ENCODE measurements at regions not wholly inside any gene's neighbourhood (a gene's known extent, or its start where the extent isn't known, plus 50 kb on each side); places are given as distances from the start of the nearest gene placed in this dataset.

DNA sequence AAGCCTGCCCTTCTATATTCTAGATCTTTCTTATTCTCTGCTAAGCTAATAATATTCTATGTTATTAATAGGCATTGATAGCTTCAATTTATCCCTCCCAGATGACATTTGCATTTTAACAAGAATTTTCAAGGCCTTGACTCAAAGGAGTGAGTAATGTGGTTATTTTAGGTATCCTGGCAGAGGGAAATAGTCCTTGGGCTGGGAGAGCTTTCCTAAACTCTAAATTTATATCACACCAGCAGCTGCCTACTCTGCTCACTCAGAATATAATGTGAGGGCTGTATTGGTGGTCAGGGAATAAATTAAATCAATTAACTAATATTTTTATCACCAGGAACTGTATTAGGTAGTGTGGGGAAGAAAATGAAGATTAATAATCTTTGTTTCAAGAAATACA, 74.8 kb upstream of the ADAM23 start:
- ChIA-PET POLR2A (no interaction called here), CTCF (interaction anchor here (1.2 to 1.9 kb wide), 2 partner anchors 24 to 31 kb away, joined by 3 to 6 read pairs; no protein-coding TSS in a partner anchor)
- no peak for TF ChIP-seq CTCF (IDR thresholded peaks at IDR 0.05; ENCODE audit: control extremely low read depth, extremely low read depth, low read depth, missing control alignments)
- DNase-seq (ENCODE audit: extremely low spot score): no peak

DNA sequence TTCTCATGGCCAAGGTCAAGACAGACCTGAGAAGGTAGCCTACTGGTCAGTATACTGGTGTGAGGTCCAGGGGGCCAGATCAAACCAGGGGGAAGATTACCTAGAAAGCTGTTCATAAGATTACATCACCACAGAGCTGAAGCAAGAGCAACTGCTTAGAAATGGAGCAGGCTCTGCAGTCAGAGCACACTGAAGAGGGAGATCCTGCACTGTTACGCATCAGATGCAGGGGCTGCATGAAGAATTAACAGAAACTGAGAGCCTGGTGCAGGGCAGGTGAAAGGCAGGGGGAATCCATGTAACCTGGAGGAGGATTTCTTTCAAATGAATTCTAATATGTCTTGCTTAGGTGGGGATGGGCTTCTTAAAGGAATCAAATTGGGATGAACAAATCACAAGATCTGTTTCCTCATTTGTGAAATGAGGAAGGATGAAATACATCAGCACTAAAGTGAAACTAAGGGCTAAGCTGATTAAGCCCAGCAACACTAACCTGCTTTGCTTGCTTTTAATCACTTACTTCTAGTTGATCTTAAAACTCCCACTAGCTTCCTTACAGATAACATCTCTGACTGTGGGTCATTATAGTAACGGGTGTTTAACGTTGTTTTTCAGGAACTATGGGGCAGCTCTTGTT, 74.3 kb upstream of the ADAM23 start:
- TF ChIP-seq CTCF (IDR thresholded peaks at IDR 0.05; ENCODE audit: control extremely low read depth, extremely low read depth, low read depth, missing control alignments): no peak
- ChIA-PET CTCF (interaction anchor here (1.9 kb wide), 1 partner anchor 23 kb away, joined by 6 read pairs; no protein-coding TSS in a partner anchor), POLR2A (no interaction called here)
- no peak for DNase-seq (ENCODE audit: extremely low spot score)

DNA sequence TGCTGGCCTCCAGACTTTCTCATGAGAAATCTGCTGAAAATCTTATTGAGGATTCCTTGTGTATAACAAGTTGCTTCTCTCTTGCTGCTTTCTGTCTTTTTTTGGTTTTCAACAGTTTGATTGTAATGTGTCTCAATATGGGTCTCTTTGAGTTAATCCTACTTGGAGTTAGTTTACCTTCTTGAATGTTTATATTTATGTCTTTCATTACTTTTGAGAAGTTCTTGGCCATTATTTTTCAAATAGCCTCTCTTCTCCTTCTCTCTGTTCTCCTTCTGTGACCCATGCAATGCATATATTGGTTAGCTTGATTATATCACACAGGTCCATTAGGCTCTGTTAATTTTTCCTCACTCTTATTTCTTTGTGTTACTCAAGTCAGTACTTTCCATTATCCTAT, 67.4 kb upstream of the ADAM23 start:
- POLR2A ChIA-PET: no interaction called here

DNA sequence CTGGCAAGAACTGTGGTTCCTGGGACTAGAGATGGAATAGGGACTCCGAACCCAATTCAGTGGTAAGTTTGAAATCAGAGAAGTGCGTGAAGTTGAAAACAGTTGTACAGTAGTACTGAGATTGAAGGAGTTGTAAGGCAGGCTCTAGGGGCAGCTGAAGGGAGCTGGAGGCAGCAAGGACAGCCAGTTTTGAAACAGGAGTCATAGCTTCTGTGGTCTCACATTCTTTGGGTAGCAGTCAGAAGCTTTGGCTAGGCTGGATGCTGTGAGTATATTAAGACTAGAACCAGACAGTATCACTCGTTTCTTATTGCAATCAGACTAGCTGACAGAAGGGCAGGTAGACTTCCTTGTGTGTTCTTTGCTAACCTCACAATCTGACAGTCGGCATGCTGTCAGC, 64.5 kb upstream of the ADAM23 start:
- ChIA-PET CTCF (interaction anchor here (1.3 to 3.4 kb wide), 2 partner anchors 12 to 13 kb away, joined by 3 to 13 read pairs; no protein-coding TSS in a partner anchor), POLR2A (no interaction called here)
- no peak for DNase-seq (ENCODE audit: extremely low spot score)
- no peak for TF ChIP-seq CTCF (IDR thresholded peaks at IDR 0.05; ENCODE audit: control extremely low read depth, extremely low read depth, low read depth, missing control alignments)

More for the DNA sequence above, 67.4 kb upstream of the ADAM23 start:
- CTCF ChIA-PET: no interaction called here
- no peak for DNase-seq (ENCODE audit: extremely low spot score)
- no peak for TF ChIP-seq CTCF (IDR thresholded peaks at IDR 0.05; ENCODE audit: control extremely low read depth, extremely low read depth, low read depth, missing control alignments)

GRCh38 chr2:206379266-206379665, 64.1 kb upstream of the ADAM23 start:
- CTCF ChIA-PET: interaction anchor here (1.3 to 3.4 kb wide), 2 partner anchors 11 to 13 kb away, joined by 3 to 13 read pairs; no protein-coding TSS in a partner anchor
- no peak for TF ChIP-seq CTCF (IDR thresholded peaks at IDR 0.05; ENCODE audit: control extremely low read depth, extremely low read depth, low read depth, missing control alignments)
- POLR2A ChIA-PET: no interaction called here
- no peak for DNase-seq (ENCODE audit: extremely low spot score)

- DNase-seq (ENCODE audit: extremely low spot score): no peak
- no peak for TF ChIP-seq CTCF (IDR thresholded peaks at IDR 0.05; ENCODE audit: control extremely low read depth, extremely low read depth, low read depth, missing control alignments)
- ChIA-PET POLR2A (no interaction called here), CTCF (interaction anchor here (1.3 to 3.4 kb wide), 2 partner anchors 11 to 12 kb away, joined by 3 to 13 read pairs; no protein-coding TSS in a partner anchor)
Observed at GRCh38 chr2:206379886-206380285, 63.4 kb upstream of the ADAM23 start.

Measured in GM10248 (cell line).